Right ventricle myocardium superior (tissue), 1 donor: ENCODE measurements at regions not wholly inside any gene's neighbourhood (a gene's known extent, or its start where the extent isn't known, plus 50 kb on each side); places are given as distances from the start of the nearest gene placed in this dataset.
"Not testable (repeated sequence)": the region's sequence is repeated elsewhere in the genome, so short reads cannot be mapped to it uniquely, and the experiment has no call there.

ENCODE experiments used
- ATAC-seq: fragments of 200-7000 bp; cut with Tn5 transposase; one replicate; pipeline ENCODE4 v1.9.1; 2020; ENCODE audit warnings: mild to moderate bottlenecking; ENCODE audit not compliant: poor library complexity
- DNase-seq: peaks from one replicate; pipeline ENCODE4 v3.0.0-alpha.2; 2020
- intact Hi-C: fragments of 100-400 bp; cut with DNase I; formaldehyde crosslinking; loops from one replicate; pipeline ENCODE4 v1.11.2; 2022
- donor health status: DM: no; HTN: yes; CAD: no; lungs with severe emphysema.

DNA sequence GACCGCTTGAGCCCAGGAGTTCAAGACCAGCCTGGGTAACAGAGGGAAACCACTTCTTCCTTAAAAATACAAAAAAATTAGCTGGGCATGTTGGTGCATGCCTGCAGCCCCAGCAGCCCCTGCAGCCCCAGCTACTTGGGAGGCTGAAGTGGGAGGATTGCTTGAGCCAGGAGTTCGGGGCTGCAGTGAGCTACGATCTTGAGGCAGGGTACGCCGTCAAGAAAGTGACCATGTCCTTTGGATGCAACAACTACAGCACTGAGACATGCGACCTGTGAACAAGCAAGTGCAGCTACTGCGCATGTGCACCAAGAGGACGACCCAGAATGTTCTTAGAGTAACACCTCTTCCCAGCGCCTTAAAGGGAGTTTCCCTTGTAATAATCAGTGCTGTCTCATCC, 66.6 kb upstream of the ZNF479 start:
- DNase-seq = no peak
- intact Hi-C loops = no loop called here
- ATAC-seq = no peak

DNA sequence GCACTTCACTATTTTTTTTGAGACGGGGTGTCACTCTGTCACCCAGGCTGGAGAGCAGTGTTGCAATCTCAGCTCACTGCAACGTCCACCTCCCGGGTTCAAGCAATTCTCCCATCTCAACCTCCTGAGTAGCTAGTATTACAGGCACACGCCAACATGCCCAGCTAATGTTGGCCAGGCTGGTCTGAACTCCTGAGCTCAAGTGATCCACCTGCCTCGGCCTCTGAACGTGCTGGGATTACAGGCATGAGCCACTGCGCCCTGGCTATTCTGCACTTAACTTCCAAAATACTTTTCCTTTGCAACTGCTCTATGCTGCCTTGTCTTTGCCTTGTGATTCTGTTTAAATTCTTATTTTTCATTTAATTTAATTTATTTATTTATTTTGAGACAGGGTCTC, 67.0 kb upstream of the ZNF479 start:
- intact Hi-C loops = no loop called here
- no peak for ATAC-seq
- no peak for DNase-seq

DNA sequence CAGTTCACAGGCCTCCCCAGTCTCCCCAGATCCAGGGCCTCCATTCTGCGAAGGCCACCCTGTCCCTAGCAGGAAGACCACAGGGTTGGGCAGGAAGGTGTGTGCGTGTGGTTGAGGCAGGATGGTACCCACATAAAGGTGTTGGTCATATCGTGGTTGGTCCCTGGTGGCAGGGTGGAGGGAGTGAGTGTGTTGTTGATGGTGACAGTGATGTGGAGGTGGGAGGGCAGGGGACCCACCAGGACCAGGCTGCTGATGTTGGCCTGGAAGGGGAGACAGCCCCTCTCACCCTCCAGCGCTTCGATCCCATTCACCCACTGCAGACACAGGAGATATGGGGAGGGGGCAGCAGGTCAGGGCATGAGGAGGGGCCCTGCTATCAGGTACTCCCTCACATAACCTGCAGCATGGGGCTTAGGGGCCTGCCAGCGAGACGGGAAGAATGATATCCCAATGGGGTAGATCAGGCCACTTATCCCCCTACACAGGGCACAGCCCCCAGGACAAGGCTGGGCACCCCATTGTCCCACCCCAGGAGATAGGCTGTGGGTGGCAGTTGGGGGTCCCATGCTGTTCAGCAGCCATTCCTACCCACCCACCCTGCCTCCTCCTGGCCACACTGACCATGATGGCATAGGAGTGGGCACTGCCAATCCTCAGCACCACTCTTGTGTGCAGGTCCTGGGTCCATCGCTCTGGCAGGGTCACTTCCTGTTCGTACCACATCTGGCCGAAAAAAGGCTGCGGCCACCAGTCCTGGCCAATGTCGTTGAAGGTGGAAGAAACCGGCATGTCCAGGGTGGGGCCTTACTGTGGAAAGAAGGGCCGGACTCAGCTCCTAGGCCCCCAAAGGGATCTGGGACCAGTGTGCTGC, 69.0 kb upstream of the ZNF479 start:
- ATAC-seq (no peak), DNase-seq (no peak)
- intact Hi-C loops = no loop called here

GRCh38 chr7:57201895-57202210, 69.6 kb upstream of the ZNF479 start:
- intact Hi-C loops = no loop called here
- DNase-seq = no peak
- ATAC-seq = no peak

DNA sequence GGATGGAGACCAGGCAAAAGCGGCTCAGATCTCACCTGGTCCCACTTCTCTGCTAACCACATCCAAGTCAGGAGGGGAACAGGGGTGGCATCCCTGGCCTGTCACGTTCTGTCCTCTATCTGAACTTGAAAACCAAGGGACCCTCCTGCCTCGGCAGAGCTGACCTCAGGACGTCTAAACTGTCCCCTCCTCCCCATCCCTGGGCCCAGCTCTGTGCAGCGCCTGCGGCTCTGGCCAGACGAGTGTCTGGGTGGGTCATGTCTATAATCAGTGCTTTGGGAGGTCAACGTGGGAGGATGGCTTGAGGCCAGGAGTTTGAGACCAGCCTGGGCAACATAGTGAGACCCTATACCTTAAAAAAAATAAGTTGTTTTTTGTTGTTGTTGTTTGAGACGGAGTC, 70.0 kb upstream of the ZNF479 start:
- intact Hi-C loops = no loop called here
- ATAC-seq (no peak), DNase-seq (no peak)

DNA sequence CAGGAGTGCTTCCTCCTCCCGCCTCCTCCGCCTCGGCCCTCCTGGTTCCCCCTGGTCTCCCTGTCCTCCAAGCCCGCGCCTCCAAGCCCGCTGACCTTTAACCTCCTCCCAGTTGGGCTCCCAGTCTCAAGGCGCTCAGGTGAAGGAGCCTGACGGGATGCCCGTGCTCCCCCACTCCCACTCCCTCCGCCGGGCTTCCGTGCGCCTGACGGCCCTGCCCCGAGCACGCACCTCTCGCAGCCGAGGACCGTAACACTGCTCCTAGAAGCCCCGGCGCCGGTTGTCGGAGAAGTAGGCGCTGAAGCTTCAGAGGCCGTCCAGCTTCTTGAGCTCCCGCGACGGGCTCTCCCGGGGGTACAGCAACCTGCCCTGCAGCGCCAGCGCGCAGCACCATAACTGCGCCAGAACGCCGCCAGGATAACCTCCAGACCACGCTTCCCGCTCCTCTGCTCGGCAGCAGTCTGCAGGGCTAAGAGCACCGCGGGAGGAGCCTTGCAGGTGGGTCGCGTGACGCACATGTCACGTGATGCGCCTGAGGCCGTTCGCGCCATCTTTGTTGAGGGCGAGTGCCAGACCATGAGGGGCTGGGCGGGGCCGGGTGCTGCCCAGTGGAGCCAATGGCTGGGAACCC, 71.0 kb upstream of the ZNF479 start:
- ATAC-seq = no peak
- DNase-seq = no peak
- intact Hi-C loops = no loop called here

DNA sequence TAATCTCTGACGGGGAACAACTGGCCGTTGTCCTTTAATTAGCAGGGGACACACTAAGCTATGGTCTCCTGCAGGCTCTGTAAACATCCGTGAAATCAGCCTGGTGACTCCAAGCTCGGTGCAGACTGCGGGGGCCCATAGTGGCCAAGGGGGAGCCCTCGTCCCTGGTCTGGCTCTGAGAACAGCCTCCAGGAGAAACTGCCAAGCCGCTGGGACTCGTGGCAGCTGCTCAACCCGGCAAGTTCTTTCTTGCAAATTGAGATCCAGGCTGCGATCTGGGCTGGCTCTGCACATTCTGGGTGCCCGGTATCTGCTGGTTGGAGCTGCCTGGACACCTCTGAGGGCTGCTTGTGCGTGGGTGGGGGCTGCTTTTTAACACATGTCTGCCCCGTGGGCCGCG, 71.6 kb upstream of the ZNF479 start:
- intact Hi-C loops, ATAC-seq, DNase-seq: not testable (repeated sequence)

GRCh38 chr7:57204411-57204811, 72.2 kb upstream of the ZNF479 start:
- intact Hi-C loops = no loop called here
- DNase-seq (no peak), ATAC-seq (no peak)

DNA sequence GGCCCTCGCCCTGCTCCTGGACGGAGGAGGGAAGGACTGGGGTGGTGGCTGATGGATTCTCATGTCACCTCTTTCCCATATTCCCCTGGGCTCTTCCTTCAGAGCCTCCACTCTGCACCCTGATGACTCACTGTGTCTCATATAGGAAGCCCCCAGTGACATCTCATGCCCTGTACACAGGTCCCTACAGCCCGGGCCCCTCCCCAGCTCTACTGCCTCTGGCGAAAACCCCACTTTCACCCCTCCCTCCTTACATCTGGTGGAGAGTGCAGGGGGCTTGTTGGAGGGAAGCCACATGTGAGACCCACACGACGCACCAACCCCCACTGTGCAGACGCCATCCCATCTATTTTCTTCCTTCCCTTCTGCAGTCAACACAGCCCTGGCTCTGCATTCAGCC, 72.8 kb upstream of the ZNF479 start:
- no peak for DNase-seq
- ATAC-seq = no peak
- intact Hi-C loops = no loop called here

GRCh38 chr7:57207836-57208235, 75.6 kb upstream of the ZNF479 start:
- intact Hi-C loops = no loop called here
- no peak for DNase-seq
- no peak for ATAC-seq

GRCh38 chr7:57210212-57210611, 78.0 kb upstream of the ZNF479 start:
- DNase-seq (no peak), ATAC-seq (no peak)
- intact Hi-C loops = no loop called here

DNA sequence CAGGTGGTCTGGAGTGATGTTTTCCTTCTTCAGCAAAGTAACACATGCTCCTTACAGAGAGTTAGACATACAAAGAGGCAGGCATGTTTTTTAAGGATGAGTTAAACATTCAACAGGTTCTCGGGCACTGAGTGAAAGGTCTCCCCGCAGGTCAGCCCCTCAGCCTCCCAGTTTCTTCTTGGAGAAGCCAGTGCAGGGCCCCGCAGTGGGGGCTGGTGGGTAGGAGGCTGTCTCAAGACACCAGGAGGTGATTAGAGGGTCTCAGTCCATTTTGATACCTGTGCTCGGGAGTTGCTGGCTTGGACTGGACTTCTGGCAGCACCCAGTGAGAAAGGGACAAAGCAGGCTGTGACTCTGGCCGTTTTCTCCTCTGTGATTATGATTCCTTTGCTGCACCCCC, 78.6 kb upstream of the ZNF479 start:
- intact Hi-C loops = no loop called here
- DNase-seq (no peak), ATAC-seq (no peak)

- intact Hi-C loops = no loop called here
Observed at GRCh38 chr7:57211428-57212100, 79.3 kb upstream of the ZNF479 start.

DNA sequence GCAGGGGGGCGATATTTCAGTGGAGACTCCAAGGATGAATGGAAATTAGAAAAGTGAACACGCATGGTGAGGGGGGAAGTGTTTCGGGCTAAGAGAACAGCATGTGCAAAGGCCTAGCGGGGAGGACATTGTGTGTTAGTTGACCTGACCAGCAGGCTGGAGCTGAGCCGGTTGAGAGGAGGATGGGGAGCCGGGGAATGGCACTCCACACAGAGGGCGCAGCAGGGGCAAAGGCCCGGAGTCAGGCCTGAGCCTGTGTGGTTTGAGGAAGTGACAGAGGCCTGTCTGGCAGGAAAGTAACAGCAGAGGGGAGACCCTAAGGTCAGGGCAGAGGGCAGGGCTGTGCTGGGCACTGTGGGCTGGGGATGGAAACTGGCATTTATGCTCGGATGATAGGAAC, 83.2 kb upstream of the ZNF479 start:
- intact Hi-C loops = no loop called here
- DNase-seq (no peak), ATAC-seq (no peak)

More at GRCh38 chr7:57211428-57212100, 79.3 kb upstream of the ZNF479 start:
- no peak for DNase-seq
- ATAC-seq = no peak

- DNase-seq (no peak), ATAC-seq (no peak)
- intact Hi-C loops = no loop called here
Observed at GRCh38 chr7:57216340-57216739, 84.1 kb upstream of the ZNF479 start.

- DNase-seq (no peak), ATAC-seq (no peak)
- intact Hi-C loops = no loop called here
Observed at GRCh38 chr7:57218196-57218716, 86.0 kb upstream of the ZNF479 start.

DNA sequence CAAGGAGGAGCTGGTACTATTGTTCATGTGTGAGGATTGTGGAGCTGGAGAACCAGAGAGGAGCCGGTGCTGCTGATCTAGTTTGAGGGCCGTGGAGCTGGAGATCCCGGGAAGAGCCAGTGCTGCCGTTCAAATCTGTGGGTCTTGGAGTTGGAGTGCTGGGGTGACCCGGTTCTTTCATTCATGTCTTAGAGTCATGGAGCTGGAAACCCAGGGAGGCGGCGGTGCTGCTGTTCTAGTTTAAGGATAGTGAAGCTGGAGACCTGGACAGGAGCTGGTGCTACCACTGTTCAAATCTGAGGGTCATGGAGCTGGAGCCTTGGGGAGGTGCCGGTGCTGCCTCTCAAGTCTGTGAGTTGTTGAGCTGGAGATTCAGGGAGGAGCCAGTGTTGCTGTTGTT, 88.5 kb upstream of the ZNF479 start:
- DNase-seq (no peak), ATAC-seq (no peak)
- intact Hi-C loops = no loop called here

- no peak for ATAC-seq
- intact Hi-C loops = no loop called here
- no peak for DNase-seq
Observed at GRCh38 chr7:57225666-57226065, 93.4 kb upstream of the ZNF479 start.

GRCh38 chr7:57241236-57241635, 109.0 kb upstream of the ZNF479 start:
- DNase-seq, intact Hi-C loops, ATAC-seq: not testable (repeated sequence)

DNA sequence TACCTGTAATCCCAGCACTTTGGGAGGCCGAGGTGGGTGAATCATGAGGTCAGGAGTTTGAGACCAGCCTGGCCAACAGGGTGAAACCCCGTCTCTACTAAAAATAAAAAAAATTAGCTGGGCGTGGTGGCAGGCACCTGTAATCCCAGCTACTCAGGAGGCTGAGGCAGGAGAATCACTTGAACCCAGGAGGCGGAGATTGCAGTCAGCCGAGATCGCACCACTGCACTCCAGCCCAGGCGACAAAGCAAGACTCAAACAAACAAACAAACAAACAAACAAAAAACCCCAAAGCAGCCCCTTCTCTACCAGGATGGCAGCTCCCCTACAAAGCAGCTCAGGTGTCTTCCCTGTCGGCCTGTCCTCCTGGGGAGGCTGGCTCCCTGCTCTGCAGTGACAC, 111.3 kb upstream of the ZNF479 start:
- ATAC-seq, DNase-seq, intact Hi-C loops: not testable (repeated sequence)
